CD8-positive, alpha-beta memory T cell (primary cell): ENCODE measurements at regions not wholly inside any gene's neighbourhood (a gene's known extent, or its start where the extent isn't known, plus 50 kb on each side); places are given as distances from the start of the nearest gene placed in this dataset.

Experiments used
- CTCF ChIA-PET: fragments of 350-600 bp; sonication (Branson Sonifier 250); formaldehyde crosslinking; loops from one replicate; lab custom pipeline; 2021; ENCODE audit warnings: antibody characterized with exemption; lab: Charles Lee
- POLR2A ChIA-PET: fragments of 350-600 bp; sonication (Branson Sonifier 250); formaldehyde crosslinking; loops from one replicate; lab custom pipeline; 2021; ENCODE audit warnings: antibody characterized with exemption; lab: Charles Lee
- DNase-seq, 5 donors: peaks; one replicate each; pipeline versions ENCODE4 v3.0.0 to v3.0.0-alpha.2; 2020 to 2022; ENCODE audit warnings: mixed read lengths in 1 of 5
- H3K27ac ChIP-seq: one replicate; pipeline ENCODE4 v1.7.0; 2013; ENCODE audit warnings: low read depth, mild to moderate bottlenecking, low read length, moderate library complexity
- H3K27me3 ChIP-seq: 2 replicates; pipeline ENCODE4 v1.7.0; 2013; ENCODE audit warnings: low read length, mild to moderate bottlenecking; ENCODE audit not compliant: insufficient read depth, poor library complexity, severe bottlenecking
- H3K36me3 ChIP-seq: 2 replicates; pipeline ENCODE4 v1.7.0; 2013; ENCODE audit warnings: mild to moderate bottlenecking, low read length, moderate library complexity; ENCODE audit not compliant: insufficient read depth
- H3K4me1 ChIP-seq: 2 replicates; pipeline ENCODE4 v1.7.0; 2013; ENCODE audit warnings: mild to moderate bottlenecking, low read length, moderate library complexity; ENCODE audit not compliant: insufficient read depth
- H3K4me3 ChIP-seq: 2 replicates; pipeline ENCODE4 v1.7.0; 2013; ENCODE audit warnings: mild to moderate bottlenecking, low read length
- H3K9me3 ChIP-seq: 2 replicates; pipeline ENCODE4 v1.7.0; 2013; ENCODE audit warnings: mild to moderate bottlenecking, low read length
- H3K27ac Mint-ChIP-seq, 8 donors: one replicate each; pipeline ENCODE4 v1.8.0; 2020 to 2021; ENCODE audit warnings: mixed read lengths in 8 of 8, mild to moderate bottlenecking in 6 of 8, inconsistent platforms in 3 of 8, moderate library complexity in 3 of 8
- H3K27me3 Mint-ChIP-seq, 2 donors: one replicate each; pipeline ENCODE4 v1.8.0; 2020 to 2021; ENCODE audit warnings: mixed read lengths in 2 of 2, mild to moderate bottlenecking in 1 of 2, moderate library complexity in 1 of 2
- H3K36me3 Mint-ChIP-seq, 3 donors: one replicate each; pipeline ENCODE4 v1.8.0; 2020 to 2021; ENCODE audit warnings: mixed read lengths in 3 of 3, inconsistent platforms in 1 of 3, mild to moderate bottlenecking in 1 of 3
- H3K4me1 Mint-ChIP-seq, 3 donors: one replicate each; pipeline ENCODE4 v1.8.0; 2020 to 2021; ENCODE audit warnings: mixed read lengths in 3 of 3, inconsistent platforms in 1 of 3, mild to moderate bottlenecking in 1 of 3
- H3K4me3 Mint-ChIP-seq, 7 donors: one replicate each; pipeline ENCODE4 v1.8.0; 2020 to 2021; ENCODE audit warnings: mixed read lengths in 7 of 7, mild to moderate bottlenecking in 6 of 7, moderate library complexity in 4 of 7, inconsistent platforms in 2 of 7
- H3K9me3 Mint-ChIP-seq, 5 donors: one replicate each; pipeline ENCODE4 v1.8.0; 2020 to 2022; ENCODE audit warnings: mixed read lengths in 5 of 5, mild to moderate bottlenecking in 3 of 5, moderate library complexity in 2 of 5, inconsistent platforms in 1 of 5

GRCh38 chr12:97767347-97767746 is 304.7 kb downstream of the RMST start:
- Mint-ChIP-seq H3K27me3 (no peaks in the 10 kb centered on the region), H3K36me3 (no peaks in the 10 kb centered on the region), H3K4me1 (no peaks in the 10 kb centered on the region), H3K9me3 (peaks cover 0 to 10% (median 0%) of the 10 kb centered on the region in 5 donors), H3K4me3 (no peak overlapping the region), H3K27ac (no peak overlapping the region)
- Histone ChIP-seq H3K4me1 (no peaks in the 10 kb centered on the region), H3K27me3 (no peaks in the 10 kb centered on the region), H3K36me3 (no peaks in the 10 kb centered on the region), H3K4me3 (no peak overlapping the region), H3K27ac (no peak overlapping the region), H3K9me3 (no peaks in the 10 kb centered on the region)
- POLR2A ChIA-PET: no interaction called here
- no peak for DNase-seq
- CTCF ChIA-PET: no interaction called here

- Mint-ChIP-seq H3K4me1 (no peaks in the 10 kb centered on the region), H3K9me3 (peaks cover 0 to 5% (median 2%) of the 10 kb centered on the region in 5 donors), H3K27me3 (no peaks in the 10 kb centered on the region), H3K36me3 (no peaks in the 10 kb centered on the region), H3K27ac (no peak overlapping the region), H3K4me3 (no peak overlapping the region)
- no peaks in the 10 kb centered on the region for H3K27me3 ChIP-seq
- no peak overlapping the region for H3K4me3 ChIP-seq
- H3K36me3 ChIP-seq: no peaks in the 10 kb centered on the region
- CTCF ChIA-PET: no interaction called here
- no peak for DNase-seq
- H3K27ac ChIP-seq: no peak overlapping the region
- H3K4me1 ChIP-seq: no peaks in the 10 kb centered on the region
- POLR2A ChIA-PET: no interaction called here
- H3K9me3 ChIP-seq: no peaks in the 10 kb centered on the region
These were observed 315.5 kb downstream of the RMST start for GRCh38 chr12:97778111-97778510.

DNA sequence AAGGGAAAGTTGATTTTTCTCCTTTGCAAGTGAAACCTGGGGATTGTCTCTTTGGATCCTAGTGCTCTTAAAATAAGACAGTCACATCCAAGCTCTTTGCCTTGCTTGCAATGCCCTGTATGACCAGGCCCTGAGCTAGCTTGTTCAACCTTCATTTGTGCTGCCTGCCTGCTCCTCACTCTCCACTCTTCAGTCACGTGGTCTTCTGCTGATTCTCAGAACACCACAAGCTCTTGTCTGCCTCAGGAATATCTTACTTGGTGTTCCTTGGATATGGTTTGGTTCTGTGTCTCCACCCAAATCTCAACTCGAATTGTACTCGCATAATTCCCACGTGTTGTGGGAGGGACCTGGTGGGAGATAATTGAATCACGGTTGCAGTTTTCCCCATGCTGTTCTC is 318.7 kb downstream of the RMST start:
- DNase-seq: no peak
- H3K36me3 ChIP-seq: no peaks in the 10 kb centered on the region
- no peaks in the 10 kb centered on the region for H3K27me3 Mint-ChIP-seq
- no peak overlapping the region for H3K4me3 ChIP-seq
- no peaks in the 10 kb centered on the region for H3K9me3 ChIP-seq
- no peak overlapping the region for H3K27ac ChIP-seq
- H3K4me1 ChIP-seq: no peaks in the 10 kb centered on the region
- ChIA-PET POLR2A (no interaction called here), CTCF (no interaction called here)
- no peaks in the 10 kb centered on the region for H3K36me3 Mint-ChIP-seq
- H3K27me3 ChIP-seq: no peaks in the 10 kb centered on the region
- H3K4me1 Mint-ChIP-seq: no peaks in the 10 kb centered on the region
- H3K27ac Mint-ChIP-seq: no peak overlapping the region
- peaks cover 0 to 10% (median 2%) of the 10 kb centered on the region in 5 donors for H3K9me3 Mint-ChIP-seq
- no peak overlapping the region for H3K4me3 Mint-ChIP-seq

DNA sequence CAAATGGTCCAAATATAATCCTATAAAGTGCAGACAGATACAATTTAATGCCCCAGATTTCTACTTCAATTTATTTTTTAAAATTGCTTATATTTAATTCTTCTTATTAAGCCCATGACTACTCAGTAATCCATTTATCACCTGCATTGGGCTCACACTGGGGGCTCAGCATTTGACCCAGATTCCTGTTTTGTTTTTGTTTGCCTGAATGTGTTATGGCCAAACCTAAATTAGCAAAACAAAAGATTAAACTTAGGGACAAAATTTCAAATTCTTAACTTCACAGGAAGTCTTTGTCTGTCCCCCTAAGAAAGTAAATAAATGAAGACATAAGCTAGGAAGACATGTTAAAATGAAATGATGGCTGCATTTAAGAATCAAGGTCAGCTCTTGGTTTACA is 322.3 kb downstream of the RMST start:
- POLR2A ChIA-PET: no interaction called here
- H3K9me3 ChIP-seq: no peaks in the 10 kb centered on the region
- H3K4me1 Mint-ChIP-seq: no peaks in the 10 kb centered on the region
- peaks cover 0 to 10% (median 2%) of the 10 kb centered on the region in 5 donors for H3K9me3 Mint-ChIP-seq
- H3K36me3 Mint-ChIP-seq: peaks cover 0 to 2% (median 0%) of the 10 kb centered on the region in 3 donors
- no peak overlapping the region for H3K4me3 ChIP-seq
- H3K27ac ChIP-seq: no peak overlapping the region
- no peak overlapping the region for H3K4me3 Mint-ChIP-seq
- H3K27me3 ChIP-seq: no peaks in the 10 kb centered on the region
- H3K4me1 ChIP-seq: no peaks in the 10 kb centered on the region
- CTCF ChIA-PET: no interaction called here
- H3K27me3 Mint-ChIP-seq: no peaks in the 10 kb centered on the region
- H3K36me3 ChIP-seq: no peaks in the 10 kb centered on the region
- H3K27ac Mint-ChIP-seq: no peak overlapping the region
- no peak for DNase-seq

GRCh38 chr12:97790281-97790680 is 327.7 kb downstream of the RMST start:
- no peaks in the 10 kb centered on the region for H3K36me3 ChIP-seq
- H3K4me1 ChIP-seq: no peaks in the 10 kb centered on the region
- POLR2A ChIA-PET: no interaction called here
- no peak overlapping the region for H3K4me3 ChIP-seq
- Mint-ChIP-seq H3K9me3 (peaks cover 0 to 12% (median 5%) of the 10 kb centered on the region in 5 donors), H3K27me3 (no peaks in the 10 kb centered on the region), H3K27ac (no peak overlapping the region), H3K4me3 (no peak overlapping the region), H3K4me1 (no peaks in the 10 kb centered on the region), H3K36me3 (peaks cover 0 to 2% (median 0%) of the 10 kb centered on the region in 3 donors)
- H3K9me3 ChIP-seq: no peaks in the 10 kb centered on the region
- no peaks in the 10 kb centered on the region for H3K27me3 ChIP-seq
- CTCF ChIA-PET: no interaction called here
- no peak for DNase-seq
- H3K27ac ChIP-seq: no peak overlapping the region

- H3K27ac Mint-ChIP-seq: no peak overlapping the region
- H3K27me3 ChIP-seq: no peaks in the 10 kb centered on the region
- H3K9me3 ChIP-seq: no peaks in the 10 kb centered on the region
- H3K9me3 Mint-ChIP-seq: peaks cover 0 to 14% (median 2%) of the 10 kb centered on the region in 5 donors
- CTCF ChIA-PET: no interaction called here
- no peaks in the 10 kb centered on the region for H3K36me3 ChIP-seq
- no peaks in the 10 kb centered on the region for H3K4me1 ChIP-seq
- H3K4me3 Mint-ChIP-seq: no peak overlapping the region
- H3K27me3 Mint-ChIP-seq: peaks cover 0 to 3% of the 10 kb centered on the region in 2 donors
- H3K36me3 Mint-ChIP-seq: no peaks in the 10 kb centered on the region
- H3K4me3 ChIP-seq: no peak overlapping the region
- DNase-seq: no peak
- no peaks in the 10 kb centered on the region for H3K4me1 Mint-ChIP-seq
- no peak overlapping the region for H3K27ac ChIP-seq
- POLR2A ChIA-PET: no interaction called here
These were observed 334.9 kb downstream of the RMST start for GRCh38 chr12:97797473-97797872.

GRCh38 chr12:97800561-97800960 is 338.0 kb downstream of the RMST start:
- Histone ChIP-seq H3K36me3 (no peaks in the 10 kb centered on the region), H3K4me3 (no peak overlapping the region), H3K9me3 (no peaks in the 10 kb centered on the region), H3K4me1 (no peaks in the 10 kb centered on the region), H3K27ac (no peak overlapping the region), H3K27me3 (no peaks in the 10 kb centered on the region)
- ChIA-PET CTCF (no interaction called here), POLR2A (no interaction called here)
- no peak overlapping the region for H3K27ac Mint-ChIP-seq
- H3K9me3 Mint-ChIP-seq: peaks cover 0 to 7% (median 2%) of the 10 kb centered on the region in 5 donors
- H3K36me3 Mint-ChIP-seq: no peaks in the 10 kb centered on the region
- no peak overlapping the region for H3K4me3 Mint-ChIP-seq
- H3K4me1 Mint-ChIP-seq: no peaks in the 10 kb centered on the region
- peaks cover 0 to 3% of the 10 kb centered on the region in 2 donors for H3K27me3 Mint-ChIP-seq
- no peak for DNase-seq

DNA sequence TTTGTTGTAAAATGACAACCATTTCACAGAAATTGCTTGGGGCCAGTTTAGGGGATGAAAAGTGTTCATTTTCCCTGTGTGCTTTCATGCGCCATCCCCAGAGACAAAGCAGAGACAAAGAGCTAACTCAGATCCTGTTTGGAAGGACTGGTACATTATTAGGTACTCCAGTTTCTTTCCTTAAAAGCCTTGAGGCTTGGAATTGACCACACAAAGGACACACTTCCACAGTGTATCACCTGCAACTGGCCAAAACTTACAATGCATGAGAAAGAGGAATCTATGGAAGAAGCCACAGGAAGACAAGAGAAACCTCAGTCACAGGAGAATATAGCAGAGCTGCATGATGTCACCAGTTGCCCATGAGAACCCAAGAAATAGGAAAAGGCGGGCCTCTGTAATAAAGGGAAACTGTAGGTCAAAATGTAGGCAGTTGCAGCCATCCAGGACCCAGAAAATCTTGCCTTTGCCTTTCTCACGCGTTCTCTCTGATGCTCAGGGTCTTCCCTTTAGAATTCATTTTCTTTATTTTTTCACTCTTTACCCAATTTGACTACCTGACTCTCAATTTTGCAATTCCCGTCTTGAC is 339.0 kb downstream of the RMST start:
- no peak overlapping the region for H3K4me3 Mint-ChIP-seq

More for the DNA sequence above, 339.0 kb downstream of the RMST start:
- no peaks in the 10 kb centered on the region for H3K27me3 ChIP-seq
- H3K9me3 ChIP-seq: no peaks in the 10 kb centered on the region
- Mint-ChIP-seq H3K27ac (no peak overlapping the region), H3K27me3 (peaks cover 0 to 3% of the 10 kb centered on the region in 2 donors), H3K36me3 (no peaks in the 10 kb centered on the region), H3K9me3 (peaks cover 0 to 3% (median 2%) of the 10 kb centered on the region in 5 donors), H3K4me1 (no peaks in the 10 kb centered on the region)
- DNase-seq: no peak
- H3K36me3 ChIP-seq: no peaks in the 10 kb centered on the region
- H3K4me1 ChIP-seq: no peaks in the 10 kb centered on the region
- no peak overlapping the region for H3K4me3 ChIP-seq
- ChIA-PET CTCF (no interaction called here), POLR2A (no interaction called here)
- H3K27ac ChIP-seq: no peak overlapping the region
